K562 (cell line): ENCODE measurements at regions not wholly inside any gene's neighbourhood (a gene's known extent, or its start where the extent isn't known, plus 50 kb on each side); places are given as distances from the start of the nearest gene placed in this dataset.

Experiments used
- ATAC-seq: fragments of 200-7000 bp; cut with Tn5 transposase; 3 replicates; pipeline ENCODE4 v1.9.1; 2020; ENCODE audit warnings: moderate library complexity
- BruUV-seq: library from RNA; stranded (reverse); fragments of 400-500 nt; replicated peaks from 2 replicates; lab custom pipeline; 2021; lab: Mats Ljungman, UMichigan
- CTCF ChIA-PET: fragments of 300-600 bp; formaldehyde crosslinking; extraction: SDS; loops from one replicate; lab custom pipeline; 2021; ENCODE audit warnings: low intra/inter-chr PET ratio; lab: Yijun Ruan, JAX
- POLR2A ChIA-PET: fragments of 300-600, 350-650 bp; sonication (Branson Sonifier 250); formaldehyde crosslinking; extraction: SDS; loops from one replicate; lab custom pipeline; 2021; ENCODE audit warnings: antibody characterized with exemption, inconsistent platforms; lab: Yijun Ruan, JAX
- DNase-seq, 4 experiments: peaks; one replicate each; pipeline versions ENCODE4 v3.0.0 to v3.0.0-alpha.2; 2011 to 2018; ENCODE audit warnings: low spot score in 3 of 4, mixed read lengths in 3 of 4; ENCODE audit errors: extremely low read depth in 1 of 4
- FAIRE-seq: peaks from 2 replicates; lab custom pipeline; 2011; peaks lifted over from hg19 to GRCh38; lab: Jason Lieb, UNC
- H2AFZ ChIP-seq: 2 replicates; pipeline ENCODE4 v1.6.0; 2011; ENCODE audit warnings: low read depth, low read length, control low read depth, inconsistent platforms
- H3K27ac ChIP-seq: fragments of 200-600 bp; 3 replicates; pipeline ENCODE4 v1.8.0; 2011; ENCODE audit warnings: low read depth, mild to moderate bottlenecking, control low read depth, inconsistent platforms, low read length, moderate library complexity, mixed read lengths; ENCODE audit errors: extremely low read depth
- H3K27me3 ChIP-seq, 2 experiments: fragments of 300-600 bp in 1 of 2; 2 replicates in 1 of 2; 3 replicates in 1 of 2; pipeline versions ENCODE4 v1.6.0 to v1.8.0; 2011; ENCODE audit warnings: inconsistent platforms in 2 of 2, low read length in 2 of 2, mild to moderate bottlenecking in 1 of 2, mixed read lengths in 1 of 2, moderate library complexity in 1 of 2; ENCODE audit not compliant: control insufficient read depth in 2 of 2, insufficient read depth in 2 of 2
- H3K36me3 ChIP-seq: fragments of 300-600 bp; 3 replicates; pipeline ENCODE4 v1.8.0; 2011; ENCODE audit warnings: mild to moderate bottlenecking, low read length, inconsistent platforms; ENCODE audit not compliant: control insufficient read depth, insufficient read depth
- H3K4me1 ChIP-seq, 2 experiments: fragments of 200-600 bp in 1 of 2; replicated peaks in 1 of 2; 2 replicates in 1 of 2; 3 replicates in 1 of 2; pipeline versions ENCODE4 v1.5.1 to v1.8.0; 2011; ENCODE audit warnings: inconsistent platforms in 2 of 2, low read length in 2 of 2, mild to moderate bottlenecking in 1 of 2, mixed read lengths in 1 of 2, moderate library complexity in 1 of 2; ENCODE audit not compliant: control insufficient read depth in 2 of 2, insufficient read depth in 2 of 2
- H3K4me2 ChIP-seq: 2 replicates; pipeline ENCODE4 v1.6.1; 2011; ENCODE audit warnings: low read length, control low read depth, inconsistent platforms, mixed read lengths; ENCODE audit not compliant: insufficient read depth
- H3K4me3 ChIP-seq: fragments of 200-600 bp; sonication (generic), shearing (Covaris generic); 2 replicates; pipeline ENCODE4 v1.5.1; 2016; ENCODE audit warnings: control low read depth, inconsistent platforms
- H3K79me2 ChIP-seq: fragments of 200-600 bp; 3 replicates; pipeline ENCODE4 v1.8.0; 2011; ENCODE audit warnings: low read length, inconsistent platforms; ENCODE audit not compliant: control insufficient read depth, insufficient read depth
- H3K9ac ChIP-seq, 2 experiments: 2 replicates each; pipeline versions ENCODE4 v1.6.0 to v1.6.1; 2011; ENCODE audit warnings: low read depth in 2 of 2, low read length in 2 of 2, control low read depth in 1 of 2, inconsistent platforms in 1 of 2, mild to moderate bottlenecking in 1 of 2, mixed read lengths in 1 of 2; ENCODE audit not compliant: insufficient read depth in 1 of 2
- H3K9me1 ChIP-seq: one replicate; pipeline ENCODE4 v1.6.0; 2011; ENCODE audit warnings: inconsistent platforms, mild to moderate bottlenecking, low read length, moderate library complexity; ENCODE audit not compliant: control insufficient read depth, insufficient read depth
- H3K9me3 ChIP-seq: replicated peaks from 2 replicates; pipeline ENCODE4 v1.5.1; 2011; ENCODE audit warnings: low read depth, low read length, inconsistent platforms; ENCODE audit not compliant: control insufficient read depth, insufficient read depth
- H4K20me1 ChIP-seq: replicated peaks from 2 replicates; pipeline ENCODE4 v1.6.1; 2011; ENCODE audit warnings: low read length, inconsistent platforms, mixed read lengths; ENCODE audit not compliant: control insufficient read depth, insufficient read depth
- ATF6 ChIP-seq: sonication (generic); formaldehyde crosslinking; IDR thresholded peaks from 2 replicates; pipeline ENCODE4 v1.4.0; 2020; ENCODE audit warnings: mild to moderate bottlenecking, missing genetic modification reagents
- CBFB ChIP-seq: sonication (generic); formaldehyde crosslinking; IDR thresholded peaks from 2 replicates; pipeline ENCODE4 v1.4.0; 2020; ENCODE audit warnings: mild to moderate bottlenecking, missing genetic modification reagents
- E2F8 ChIP-seq: fragments of 450-650 bp; IDR thresholded peaks from 2 replicates; pipeline ENCODE4 v1.7.1; 2018; ENCODE audit warnings: mild to moderate bottlenecking, low read depth; ENCODE audit not compliant: partially characterized antibody
- NFYB ChIP-seq: IDR thresholded peaks from 2 replicates; pipeline ENCODE4 v1.6.1; 2011; ENCODE audit warnings: mild to moderate bottlenecking, moderate library complexity; ENCODE audit not compliant: insufficient read length; ENCODE audit errors: extremely low read depth
- ZNF143 ChIP-seq: sonication (generic); formaldehyde crosslinking; IDR thresholded peaks from 2 replicates; pipeline ENCODE4 v1.9.0; 2022; ENCODE audit warnings: mild to moderate bottlenecking, missing genetic modification reagents
- WGBS: fragments of 100-300 bp; shearing (Covaris generic); methylation state at CpG from one replicate; pipeline ENCODE4 v1.1.6; 2016; ENCODE audit warnings: low coverage, mixed read lengths; ENCODE audit not compliant: insufficient coverage; ENCODE audit errors: missing lambda C conversion rate; 5-methylcytosine and 5-hydroxymethylcytosine counted together
- in situ Hi-C: fragments of 300-500 bp; cut with MboI; formaldehyde crosslinking; loops from 4 replicates; pipeline ENCODE4 v1.15.0; 2018; ENCODE audit warnings: inconsistent platforms, mixed read lengths
- intact Hi-C: fragments of 100-400 bp; cut with micrococcal nuclease; formaldehyde crosslinking; loops from 2 replicates; pipeline ENCODE4 v1.14.2; 2022

GRCh38 chr6:81900616-81901015 is 148.1 kb upstream of the TENT5A start:
- ATAC-seq, result no peak
- FAIRE-seq, result no peak
- TF ChIP-seq ZNF143 (CRISPR knock-in tag) (no peak), E2F8 (no peak), ATF6 (CRISPR knock-in tag) (no peak), CBFB (CRISPR knock-in tag) (no peak), NFYB (no peak)
- 10% methylated on average over 1 of the region's 1 CpG for WGBS
- no peak for DNase-seq
- H3K4me1 ChIP-seq, result no peaks in the 10 kb centered on the region
- H3K4me3 ChIP-seq, result no peak overlapping the region
- intact Hi-C loops, result no loop called here
- H3K9ac ChIP-seq, result no peak overlapping the region
- H3K27me3 ChIP-seq, result no peaks in the 10 kb centered on the region
- no peaks in the 10 kb centered on the region for H3K9me3 ChIP-seq
- no peaks in the 10 kb centered on the region for H4K20me1 ChIP-seq
- in situ Hi-C loops, result no loop called here
- H3K79me2 ChIP-seq, result no peaks in the 10 kb centered on the region
- H3K9me1 ChIP-seq, result no peaks in the 10 kb centered on the region
- ChIA-PET CTCF (no interaction called here), POLR2A (interaction anchor here (0.9 kb wide), 1 partner anchor 10 kb away, joined by 3 read pairs; no protein-coding TSS in a partner anchor)
- no peak overlapping the region for H3K27ac ChIP-seq
- H3K4me2 ChIP-seq, result no peak overlapping the region
- H2AFZ ChIP-seq, result no peak overlapping the region
- H3K36me3 ChIP-seq, result no peaks in the 10 kb centered on the region
- no TSS peak for BruUV-seq
